ENCODE measurements at regions not wholly inside any gene's neighbourhood (a gene's known extent, or its start where the extent isn't known, plus 50 kb on each side); places are given as distances from the start of the nearest gene placed in this dataset.

- no peak for TF ChIP-seq POLR2A (IDR thresholded peaks at IDR 0.05)
- no peak for TF ChIP-seq CTCF (IDR thresholded peaks at IDR 0.05)
These were observed 66.3 kb upstream of the CREB1 start for GRCh38 chr2:207463433-207463832.

Data from lower leg skin (tissue), 3 donors.